Natural killer cell (primary cell): ENCODE measurements at regions not wholly inside any gene's neighbourhood (a gene's known extent, or its start where the extent isn't known, plus 50 kb on each side); places are given as distances from the start of the nearest gene placed in this dataset.

Source experiments
- ATAC-seq, 3 donors: fragments of 150-1000 bp in 2 of 3; fragments of 200-7000 bp in 1 of 3; cut with Tn5 transposase; 1 replicate in 1 of 3; 2 replicates in 2 of 3; pipeline ENCODE4 v1.10.0; 2021; ENCODE audit warnings: mild to moderate bottlenecking in 2 of 3, moderate library complexity in 2 of 3
- DNase-seq, 2 donors: peaks; one replicate each; pipeline versions ENCODE4 v3.0.0 to v3.0.0-alpha.2; 2013 to 2021; ENCODE audit warnings: mixed read lengths in 1 of 2
- H3K27ac ChIP-seq: one replicate; pipeline ENCODE4 v1.5.1; 2013; ENCODE audit warnings: mild to moderate bottlenecking, low read length
- H3K27me3 ChIP-seq: one replicate; pipeline ENCODE4 v1.6.1; 2013; ENCODE audit warnings: low read length; ENCODE audit not compliant: control insufficient read depth, insufficient read depth
- H3K36me3 ChIP-seq: one replicate; pipeline ENCODE4 v1.6.1; 2013; ENCODE audit warnings: low read length; ENCODE audit not compliant: control insufficient read depth, insufficient read depth
- H3K4me1 ChIP-seq: one replicate; pipeline ENCODE4 v1.6.1; 2013; ENCODE audit warnings: low read length; ENCODE audit not compliant: control insufficient read depth, insufficient read depth
- H3K4me3 ChIP-seq: one replicate; pipeline ENCODE4 v1.5.1; 2013; ENCODE audit warnings: low read length
- H3K9me3 ChIP-seq: one replicate; pipeline ENCODE4 v1.6.1; 2013; ENCODE audit warnings: low read length; ENCODE audit not compliant: control insufficient read depth, insufficient read depth
- H3K27ac Mint-ChIP-seq, 2 donors: one replicate each; pipeline ENCODE4 v1.8.0; 2022; ENCODE audit warnings: mild to moderate bottlenecking in 2 of 2, mixed read lengths in 2 of 2, moderate library complexity in 1 of 2
- H3K27me3 Mint-ChIP-seq, 2 donors: one replicate each; pipeline ENCODE4 v1.8.0; 2022; ENCODE audit warnings: low read depth in 2 of 2, mixed read lengths in 2 of 2
- H3K36me3 Mint-ChIP-seq: one replicate; pipeline ENCODE4 v1.8.0; 2022; ENCODE audit warnings: mixed read lengths
- H3K4me1 Mint-ChIP-seq, 2 donors: one replicate each; pipeline ENCODE4 v1.8.0; 2022; ENCODE audit warnings: mixed read lengths in 2 of 2
- H3K4me3 Mint-ChIP-seq: one replicate; pipeline ENCODE4 v1.8.0; 2022; ENCODE audit warnings: mild to moderate bottlenecking, moderate library complexity, mixed read lengths
- H3K9me3 Mint-ChIP-seq, 2 donors: one replicate each; pipeline ENCODE4 v1.8.0; 2022; ENCODE audit warnings: mixed read lengths in 2 of 2
- WGBS: methylation state at CpG from one replicate; pipeline ENCODE4 v1.1.7; 2013; ENCODE audit warnings: missing lambda C conversion rate; ENCODE audit not compliant: insufficient coverage; 5-methylcytosine and 5-hydroxymethylcytosine counted together
- intact Hi-C: fragments of 100-400 bp; cut with micrococcal nuclease; formaldehyde crosslinking; loops from one replicate; pipeline ENCODE4 v1.14.2; 2022
- TF ChIP-seq, protein P1 (sequence below): fragments of 200-600 bp; IDR thresholded peaks from one replicate; pipeline ENCODE4 v1.8.0; 2022; ENCODE audit warnings: antibody characterized with exemption

DNA sequence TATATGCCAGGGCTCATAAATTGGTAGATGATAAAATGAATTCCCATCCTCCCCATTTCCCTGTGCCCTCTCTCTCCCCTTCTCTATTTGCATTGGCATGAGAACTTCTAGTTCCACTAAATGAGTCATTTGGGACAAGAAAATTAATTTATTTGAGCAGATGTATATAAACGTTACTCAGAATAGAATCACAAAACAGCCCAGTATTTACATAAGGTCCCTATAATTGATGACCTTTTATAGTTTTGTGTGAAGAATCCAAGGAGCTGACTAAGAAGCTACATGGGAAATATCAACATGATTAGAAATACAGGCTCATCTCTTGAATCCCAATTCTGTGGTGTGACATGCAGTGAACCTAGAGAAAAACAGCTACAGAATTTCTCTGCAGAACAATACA, 617.7 kb upstream of the NR2F2 start:
- ATAC-seq (no peak), DNase-seq (no peak)
- Mint-ChIP-seq H3K9me3 (peaks cover 0 to 2% of the 10 kb centered on the region in 2 donors), H3K27me3 (peaks cover 5 to 20% of the 10 kb centered on the region in 2 donors), H3K27ac (no peak overlapping the region), H3K4me3 (no peak overlapping the region), H3K36me3 (no peaks in the 10 kb centered on the region), H3K4me1 (peaks cover 4% of the 10 kb centered on the region in 2 donors)
- no CpG with 5 or more reads among the region's 1 CpG for WGBS
- peaks cover 3% of the 10 kb centered on the region for H3K27me3 ChIP-seq
- no peaks in the 10 kb centered on the region for H3K9me3 ChIP-seq
- no peaks in the 10 kb centered on the region for H3K4me1 ChIP-seq
- TF ChIP-seq, protein P1, sequence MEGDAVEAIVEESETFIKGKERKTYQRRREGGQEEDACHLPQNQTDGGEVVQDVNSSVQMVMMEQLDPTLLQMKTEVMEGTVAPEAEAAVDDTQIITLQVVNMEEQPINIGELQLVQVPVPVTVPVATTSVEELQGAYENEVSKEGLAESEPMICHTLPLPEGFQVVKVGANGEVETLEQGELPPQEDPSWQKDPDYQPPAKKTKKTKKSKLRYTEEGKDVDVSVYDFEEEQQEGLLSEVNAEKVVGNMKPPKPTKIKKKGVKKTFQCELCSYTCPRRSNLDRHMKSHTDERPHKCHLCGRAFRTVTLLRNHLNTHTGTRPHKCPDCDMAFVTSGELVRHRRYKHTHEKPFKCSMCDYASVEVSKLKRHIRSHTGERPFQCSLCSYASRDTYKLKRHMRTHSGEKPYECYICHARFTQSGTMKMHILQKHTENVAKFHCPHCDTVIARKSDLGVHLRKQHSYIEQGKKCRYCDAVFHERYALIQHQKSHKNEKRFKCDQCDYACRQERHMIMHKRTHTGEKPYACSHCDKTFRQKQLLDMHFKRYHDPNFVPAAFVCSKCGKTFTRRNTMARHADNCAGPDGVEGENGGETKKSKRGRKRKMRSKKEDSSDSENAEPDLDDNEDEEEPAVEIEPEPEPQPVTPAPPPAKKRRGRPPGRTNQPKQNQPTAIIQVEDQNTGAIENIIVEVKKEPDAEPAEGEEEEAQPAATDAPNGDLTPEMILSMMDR, result no peak
- no peak overlapping the region for H3K4me3 ChIP-seq
- no peak overlapping the region for H3K27ac ChIP-seq
- intact Hi-C loops, result no loop called here
- H3K36me3 ChIP-seq, result no peaks in the 10 kb centered on the region

DNA sequence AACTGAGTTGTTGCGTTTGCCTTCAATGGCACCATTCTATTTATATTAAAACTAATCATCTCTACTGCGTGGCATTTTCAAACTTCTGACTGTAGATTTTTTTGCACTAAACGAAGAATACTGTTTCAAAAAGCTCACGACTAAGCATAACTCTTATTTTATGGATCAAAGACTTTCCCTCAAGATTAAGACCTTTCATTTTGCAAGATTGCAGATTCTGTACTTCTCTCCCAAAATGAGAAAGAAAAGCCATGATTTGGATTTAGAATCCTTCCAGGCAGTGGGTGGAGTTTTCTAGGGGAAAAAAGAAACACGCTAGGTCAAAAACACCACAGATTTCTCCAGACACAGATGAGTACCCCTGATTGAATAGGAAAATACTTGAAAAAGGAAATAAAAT, 617.2 kb upstream of the NR2F2 start:
- Histone ChIP-seq H3K4me1 (no peaks in the 10 kb centered on the region), H3K27me3 (peaks cover 3% of the 10 kb centered on the region), H3K36me3 (no peaks in the 10 kb centered on the region), H3K4me3 (no peak overlapping the region), H3K27ac (no peak overlapping the region), H3K9me3 (no peaks in the 10 kb centered on the region)
- Mint-ChIP-seq H3K27me3 (peaks cover 2 to 20% of the 10 kb centered on the region in 2 donors), H3K4me1 (peaks cover 4% of the 10 kb centered on the region in 2 donors), H3K9me3 (peaks cover 0 to 2% of the 10 kb centered on the region in 2 donors), H3K36me3 (no peaks in the 10 kb centered on the region), H3K4me3 (no peak overlapping the region), H3K27ac (no peak overlapping the region)
- ATAC-seq, result no peak
- no peak for DNase-seq
- TF ChIP-seq, protein P1, result no peak
- intact Hi-C loops, result no loop called here
- WGBS, result 69% methylated on average over 4 of the region's 5 CpGs

DNA sequence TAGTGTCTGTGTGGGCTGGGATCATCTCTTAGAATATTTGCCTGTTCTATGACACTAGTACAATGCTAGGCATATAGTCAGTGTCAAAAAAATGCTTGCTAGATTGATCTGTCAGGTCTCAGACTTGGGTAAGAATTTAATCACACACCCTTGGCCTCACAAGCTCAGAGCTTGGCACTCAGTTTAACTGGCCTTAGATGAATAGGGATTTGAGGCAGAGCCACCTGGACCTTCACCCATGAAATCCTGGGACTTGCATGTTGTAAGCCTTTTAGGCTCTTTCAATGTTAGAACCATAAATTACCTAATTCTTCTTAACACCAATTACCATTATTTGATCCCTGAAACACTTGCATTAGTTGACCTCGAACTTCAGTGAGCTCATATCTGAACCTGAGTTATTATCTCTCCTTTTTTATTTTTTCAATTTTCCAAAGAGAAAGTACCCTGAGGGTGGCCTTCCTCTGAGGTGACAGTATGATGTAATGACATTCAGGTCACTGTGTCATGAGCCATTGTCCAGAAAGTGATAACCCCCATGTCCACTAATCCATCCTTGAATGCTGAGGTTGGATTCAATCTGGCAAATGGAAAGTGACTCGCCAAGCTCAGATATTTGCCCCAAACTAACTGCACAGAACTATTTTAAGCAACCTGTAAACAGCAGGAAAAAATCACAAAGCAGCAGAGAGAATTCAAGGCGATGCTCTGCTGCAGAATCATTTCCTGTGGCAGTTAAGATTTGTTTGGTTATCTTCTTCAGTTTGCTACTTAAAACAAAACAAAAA, 615.2 kb upstream of the NR2F2 start:
- H3K27ac Mint-ChIP-seq, result no peak overlapping the region
- no peak for ATAC-seq

More for the DNA sequence above, 615.2 kb upstream of the NR2F2 start:
- H3K9me3 ChIP-seq, result no peaks in the 10 kb centered on the region
- intact Hi-C loops, result no loop called here
- peaks cover 2 to 14% of the 10 kb centered on the region in 2 donors for H3K27me3 Mint-ChIP-seq
- H3K27ac ChIP-seq, result no peak overlapping the region
- H3K4me3 Mint-ChIP-seq, result no peak overlapping the region
- H3K4me1 ChIP-seq, result no peaks in the 10 kb centered on the region
- 48% methylated on average over 3 of the region's 3 CpGs for WGBS
- H3K27me3 ChIP-seq, result no peaks in the 10 kb centered on the region
- H3K36me3 ChIP-seq, result no peaks in the 10 kb centered on the region
- no peak for DNase-seq
- H3K4me1 Mint-ChIP-seq, result peaks cover 4% of the 10 kb centered on the region in 2 donors
- TF ChIP-seq, protein P1, result no peak
- no peak overlapping the region for H3K4me3 ChIP-seq
- no peaks in the 10 kb centered on the region for H3K36me3 Mint-ChIP-seq
- H3K9me3 Mint-ChIP-seq, result peaks cover 0 to 2% of the 10 kb centered on the region in 2 donors
